Mesenchymal stem cell (in vitro differentiated cells and primary cell): ENCODE measurements at regions not wholly inside any gene's neighbourhood (a gene's known extent, or its start where the extent isn't known, plus 50 kb on each side); places are given as distances from the start of the nearest gene placed in this dataset.

Experiments used
- DNase-seq: peaks from one replicate; pipeline ENCODE4 v3.0.0-alpha.2; 2013
- H2AFZ ChIP-seq: one replicate; pipeline ENCODE4 v1.6.1; 2013; ENCODE audit warnings: low read depth, mild to moderate bottlenecking, control low read depth, inconsistent platforms, low read length, moderate library complexity
- H2AK5ac ChIP-seq: 2 replicates; pipeline ENCODE4 v1.6.1; 2013; ENCODE audit warnings: low read length, moderate library complexity, mild to moderate bottlenecking, inconsistent platforms; ENCODE audit not compliant: severe bottlenecking
- H2BK120ac ChIP-seq: one replicate; pipeline ENCODE4 v1.6.1; 2013; ENCODE audit warnings: low read depth, mild to moderate bottlenecking, inconsistent platforms, low read length, moderate library complexity
- H2BK12ac ChIP-seq, 2 experiments: one replicate each; pipeline ENCODE4 v1.6.1; 2013; ENCODE audit warnings: inconsistent platforms in 2 of 2, low read length in 2 of 2, mild to moderate bottlenecking in 2 of 2, moderate library complexity in 2 of 2, control low read depth in 1 of 2
- H2BK15ac ChIP-seq: one replicate; pipeline ENCODE4 v1.6.1; 2013; ENCODE audit warnings: mild to moderate bottlenecking, low read depth, inconsistent platforms; ENCODE audit not compliant: poor library complexity, severe bottlenecking
- H2BK5ac ChIP-seq: 2 replicates; pipeline ENCODE4 v1.6.1; 2013; ENCODE audit warnings: low read depth, mild to moderate bottlenecking, low read length, control low read depth, inconsistent platforms; ENCODE audit not compliant: poor library complexity, severe bottlenecking
- H3K14ac ChIP-seq, 2 experiments: one replicate each; pipeline ENCODE4 v1.6.1; 2013; ENCODE audit warnings: inconsistent platforms in 2 of 2, low read length in 2 of 2, control low read depth in 1 of 2, mild to moderate bottlenecking in 1 of 2, moderate library complexity in 1 of 2
- H3K18ac ChIP-seq, 2 experiments: one replicate each; pipeline ENCODE4 v1.6.1; 2013; ENCODE audit warnings: inconsistent platforms in 2 of 2, low read length in 2 of 2, control low read depth in 1 of 2, low read depth in 1 of 2, mild to moderate bottlenecking in 1 of 2
- H3K23ac ChIP-seq, 2 experiments: one replicate each; pipeline ENCODE4 v1.6.1; 2013; ENCODE audit warnings: inconsistent platforms in 2 of 2, low read length in 2 of 2, mild to moderate bottlenecking in 2 of 2, moderate library complexity in 2 of 2, control low read depth in 1 of 2
- H3K27ac ChIP-seq: 2 replicates; pipeline ENCODE4 v1.5.1; 2013; ENCODE audit warnings: mild to moderate bottlenecking, moderate library complexity, low read length, control low read depth, inconsistent platforms; ENCODE audit not compliant: poor library complexity, severe bottlenecking
- H3K27me3 ChIP-seq, 2 experiments: 2 replicates each; pipeline versions ENCODE4 v1.6.1 to v1.7.0; 2013; ENCODE audit warnings: low read length in 2 of 2, mild to moderate bottlenecking in 2 of 2, moderate library complexity in 2 of 2, control low read depth in 1 of 2, inconsistent platforms in 1 of 2; ENCODE audit not compliant: control insufficient read depth in 1 of 2, insufficient read depth in 1 of 2
- H3K36me3 ChIP-seq, 2 experiments: 2 replicates each; pipeline versions ENCODE4 v1.6.1 to v1.7.0; 2013; ENCODE audit warnings: low read length in 2 of 2, control low read depth in 1 of 2, inconsistent platforms in 1 of 2, low read depth in 1 of 2, mild to moderate bottlenecking in 1 of 2; ENCODE audit not compliant: insufficient read depth in 2 of 2, control insufficient read depth in 1 of 2
- H3K4ac ChIP-seq, 2 experiments: one replicate each; pipeline ENCODE4 v1.6.1; 2013; ENCODE audit warnings: inconsistent platforms in 2 of 2, low read length in 2 of 2, mild to moderate bottlenecking in 2 of 2, moderate library complexity in 2 of 2, control low read depth in 1 of 2, low read depth in 1 of 2
- H3K4me1 ChIP-seq: 2 replicates; pipeline ENCODE4 v1.6.1; 2013; ENCODE audit warnings: low read depth, low read length, control low read depth; ENCODE audit not compliant: control insufficient read depth, insufficient read depth
- H3K4me2 ChIP-seq: 2 replicates; pipeline ENCODE4 v1.6.1; 2013; ENCODE audit warnings: low read length, mild to moderate bottlenecking, inconsistent platforms; ENCODE audit not compliant: poor library complexity, severe bottlenecking
- H3K4me3 ChIP-seq, 2 experiments: 2 replicates each; pipeline versions ENCODE4 v1.5.1 to v1.7.0; 2013; ENCODE audit warnings: low read length in 2 of 2, mild to moderate bottlenecking in 2 of 2, control low read depth in 1 of 2, low read depth in 1 of 2; ENCODE audit not compliant: insufficient read depth in 1 of 2
- H3K79me1 ChIP-seq: replicated peaks from 2 replicates; pipeline ENCODE4 v1.6.1; 2013; ENCODE audit warnings: mild to moderate bottlenecking, control low read depth, low read length, inconsistent platforms; ENCODE audit not compliant: poor library complexity, severe bottlenecking
- H3K9ac ChIP-seq: 2 replicates; pipeline ENCODE4 v1.7.0; 2013; ENCODE audit warnings: mild to moderate bottlenecking, low read length, moderate library complexity
- H3K9me3 ChIP-seq: 2 replicates; pipeline ENCODE4 v1.7.0; 2013; ENCODE audit warnings: mild to moderate bottlenecking, low read length; ENCODE audit not compliant: control insufficient read depth
- H4K8ac ChIP-seq: one replicate; pipeline ENCODE4 v1.6.1; 2013; ENCODE audit warnings: inconsistent platforms, mild to moderate bottlenecking, low read length, moderate library complexity
- H4K91ac ChIP-seq: one replicate; pipeline ENCODE4 v1.6.1; 2013; ENCODE audit warnings: mild to moderate bottlenecking, low read length, inconsistent platforms
- WGBS: methylation state at CpG from one replicate; pipeline ENCODE4 v1.1.7; 2013; ENCODE audit warnings: mixed read lengths; 5-methylcytosine and 5-hydroxymethylcytosine counted together

DNA sequence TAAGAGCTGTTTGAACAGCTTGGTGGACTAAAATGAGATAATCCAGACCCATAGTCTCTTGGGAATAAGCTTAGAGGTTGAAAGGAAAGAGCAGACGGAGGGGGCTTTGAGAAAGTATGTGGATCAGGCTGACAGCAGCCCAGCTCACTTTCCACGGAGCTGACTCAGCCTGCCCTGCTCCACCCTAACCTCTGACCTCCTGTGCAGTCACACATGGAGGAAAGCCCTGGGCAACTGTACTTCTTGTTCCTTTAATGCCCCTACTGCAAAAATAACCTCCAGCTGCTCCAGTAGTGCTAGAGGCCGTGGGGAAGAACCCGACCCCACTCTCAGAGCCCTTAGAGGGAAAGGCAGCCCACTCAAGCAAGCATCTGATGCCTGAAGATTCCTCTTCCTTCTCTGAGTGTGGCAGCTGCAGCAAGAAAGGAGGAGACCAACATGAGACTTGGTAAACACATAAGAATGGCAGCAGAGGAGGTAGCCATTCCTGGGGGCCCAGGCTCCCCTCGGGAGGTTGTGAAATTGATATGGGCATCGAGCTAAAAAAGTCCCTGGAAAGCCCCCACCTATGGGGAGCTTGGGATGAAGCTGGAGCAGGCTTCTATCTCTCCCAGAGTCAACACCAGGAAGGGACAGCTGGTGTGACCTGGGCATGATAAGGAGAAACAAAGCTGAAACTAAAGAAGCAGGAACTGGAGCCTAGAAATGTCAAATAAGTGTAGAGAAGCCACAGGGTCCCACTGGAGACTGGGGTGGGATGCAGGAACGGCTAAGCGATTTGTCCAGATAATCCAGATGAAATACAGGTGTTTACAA, 204.3 kb downstream of the PIK3R1 start:
- peak; percentile 75 for DNase-seq
- no peaks in the 10 kb centered on the region for H3K9me3 ChIP-seq
- H2BK15ac ChIP-seq = no peak overlapping the region
- H4K91ac ChIP-seq = peak overlapping the region; percentile 8
- H3K23ac ChIP-seq = no peak overlapping the region
- H3K36me3 ChIP-seq = no peaks in the 10 kb centered on the region
- H2BK12ac ChIP-seq = peak overlapping the region; percentile 29 to 65
- H3K9ac ChIP-seq = peak overlapping the region; percentile 48
- H2BK5ac ChIP-seq = no peak overlapping the region
- no peaks in the 10 kb centered on the region for H3K79me1 ChIP-seq
- WGBS = 31% methylated on average over 7 of the region's 8 CpGs
- H3K4me1 ChIP-seq = peaks cover 7% of the 10 kb centered on the region
- H2AK5ac ChIP-seq = no peak overlapping the region
- peak overlapping the region; percentile 27 for H3K4me2 ChIP-seq
- peak overlapping the region in 1 of 2 experiments; percentile 12 for H3K4me3 ChIP-seq
- H4K8ac ChIP-seq = no peak overlapping the region
- peak overlapping the region in 1 of 2 experiments; percentile 81 for H3K4ac ChIP-seq
- H3K18ac ChIP-seq = peak overlapping the region; percentile 46 to 61
- no peaks in the 10 kb centered on the region for H3K27me3 ChIP-seq
- peak overlapping the region; percentile 69 for H2BK120ac ChIP-seq
- H3K27ac ChIP-seq = no peak overlapping the region
- no peak overlapping the region for H3K14ac ChIP-seq
- H2AFZ ChIP-seq = no peak overlapping the region

GRCh38 chr5:68420476-68421344, 205.2 kb downstream of the PIK3R1 start:
- DNase-seq = no peak
- Histone ChIP-seq H4K8ac (no peak overlapping the region), H2AFZ (no peak overlapping the region), H3K23ac (no peak overlapping the region), H3K36me3 (no peaks in the 10 kb centered on the region), H3K4me3 (no peak overlapping the region), H3K18ac (peak overlapping the region; percentile 31 to 58), H3K4me2 (no peak overlapping the region), H3K4ac (peak overlapping the region in 1 of 2 experiments; percentile 90), H2BK120ac (peak overlapping the region; percentile 69), H3K14ac (no peak overlapping the region), H2AK5ac (no peak overlapping the region), H2BK5ac (no peak overlapping the region), H4K91ac (peak overlapping the region; percentile 44), H3K27ac (no peak overlapping the region), H3K4me1 (peaks cover 7% of the 10 kb centered on the region), H3K9me3 (no peaks in the 10 kb centered on the region), H3K27me3 (no peaks in the 10 kb centered on the region), H3K9ac (no peak overlapping the region), H2BK15ac (peak overlapping the region; percentile 8), H2BK12ac (peak overlapping the region; percentile 64 to 100), H3K79me1 (no peaks in the 10 kb centered on the region)
- 91% methylated on average over 9 of the region's 10 CpGs for WGBS

DNA sequence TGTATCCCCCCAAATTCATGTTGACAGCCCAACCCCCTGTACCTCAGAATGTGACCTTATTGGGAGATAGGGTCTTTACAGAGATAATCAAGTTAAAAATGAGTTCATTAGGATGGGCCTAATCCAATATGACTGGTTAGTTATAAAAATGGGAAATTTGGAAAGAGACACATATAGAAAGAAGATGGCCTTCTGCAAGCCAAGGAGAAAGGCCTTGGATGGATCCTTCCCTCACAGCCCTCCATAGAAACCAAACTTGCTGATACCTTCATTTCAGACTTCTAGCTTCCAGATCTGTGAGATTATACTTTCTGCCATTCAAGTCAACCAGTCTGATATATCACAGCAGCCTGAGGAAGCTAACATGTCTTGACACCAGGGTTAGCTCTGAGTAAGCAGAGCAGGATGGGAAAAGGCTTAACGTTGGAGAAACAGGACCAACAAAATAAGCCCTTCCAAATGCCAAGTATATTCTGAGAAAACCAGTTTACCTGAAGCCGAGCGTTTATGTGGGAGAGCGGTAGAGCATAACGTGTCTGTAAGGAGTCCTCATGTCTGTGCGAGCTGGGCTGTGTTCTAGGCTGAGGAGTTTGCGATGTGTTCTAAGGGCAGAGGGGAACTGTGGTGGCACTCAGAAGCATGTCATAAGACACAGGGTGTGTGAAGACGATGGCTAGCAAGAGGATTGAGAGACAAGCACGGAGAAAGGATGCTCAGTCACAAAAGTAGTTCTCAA, 206.1 kb downstream of the PIK3R1 start:
- H3K36me3 ChIP-seq = no peaks in the 10 kb centered on the region
- H2BK120ac ChIP-seq = no peak overlapping the region
- H3K14ac ChIP-seq = no peak overlapping the region
- no peak overlapping the region for H3K9ac ChIP-seq
- no peak overlapping the region for H3K27ac ChIP-seq
- peaks cover 7% of the 10 kb centered on the region for H3K4me1 ChIP-seq
- peak overlapping the region; percentile 70 for H4K91ac ChIP-seq
- no peak for DNase-seq
- H2BK15ac ChIP-seq = peak overlapping the region; percentile 90
- 94% methylated on average over 9 of the region's 9 CpGs for WGBS
- no peak overlapping the region for H3K4me2 ChIP-seq
- H3K79me1 ChIP-seq = no peaks in the 10 kb centered on the region
- H3K4me3 ChIP-seq = no peak overlapping the region
- H4K8ac ChIP-seq = no peak overlapping the region
- no peak overlapping the region for H2BK5ac ChIP-seq
- peak overlapping the region in 1 of 2 experiments; percentile 88 for H2BK12ac ChIP-seq
- H3K27me3 ChIP-seq = no peaks in the 10 kb centered on the region
- no peak overlapping the region for H2AK5ac ChIP-seq
- H3K4ac ChIP-seq = peak overlapping the region; percentile 42 to 46
- no peak overlapping the region for H3K23ac ChIP-seq
- H3K18ac ChIP-seq = peak overlapping the region; percentile 13 to 41
- H3K9me3 ChIP-seq = no peaks in the 10 kb centered on the region
- no peak overlapping the region for H2AFZ ChIP-seq
